Posterior cingulate gyrus (tissue), 11 donors: ENCODE measurements at regions not wholly inside any gene's neighbourhood (a gene's known extent, or its start where the extent isn't known, plus 50 kb on each side); places are given as distances from the start of the nearest gene placed in this dataset.

Source experiments
- DNase-seq, 10 donors: peaks; one replicate each; pipeline versions ENCODE4 v3.0.0 to v3.0.0-alpha.2; 2020 to 2021; ENCODE audit warnings: mixed read lengths in 3 of 10
- intact Hi-C: fragments of 100-400 bp; cut with DNase I; formaldehyde crosslinking; loops from one replicate; pipeline ENCODE4 v1.15.1; 2023

- no peak for DNase-seq
- intact Hi-C loops, result no loop called here
Observed at GRCh38 chr9:80082213-80082612, 510.4 kb downstream of the TLE4 start.

DNA sequence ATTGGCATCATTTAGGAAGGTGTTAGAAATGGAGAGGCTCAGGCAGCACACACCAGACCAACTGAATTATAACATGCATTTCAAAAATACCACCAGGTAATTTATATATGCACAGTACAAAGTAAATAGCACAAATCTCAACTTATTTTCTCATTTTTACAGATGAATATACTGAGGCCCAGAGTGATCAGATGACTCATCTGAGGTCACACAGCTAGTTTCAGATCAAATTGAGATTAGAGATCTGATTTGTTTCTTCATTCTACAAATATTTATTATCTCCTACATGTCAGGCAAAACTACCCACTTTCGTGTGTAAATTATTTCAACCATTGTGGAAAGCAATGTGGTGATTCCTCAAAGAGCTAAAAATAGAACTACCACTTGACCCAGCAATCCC, 507.1 kb downstream of the TLE4 start:
- intact Hi-C loops, result no loop called here
- DNase-seq, result no peak

GRCh38 chr9:80077059-80077458, 505.3 kb downstream of the TLE4 start:
- DNase-seq, result no peak
- intact Hi-C loops, result no loop called here

DNA sequence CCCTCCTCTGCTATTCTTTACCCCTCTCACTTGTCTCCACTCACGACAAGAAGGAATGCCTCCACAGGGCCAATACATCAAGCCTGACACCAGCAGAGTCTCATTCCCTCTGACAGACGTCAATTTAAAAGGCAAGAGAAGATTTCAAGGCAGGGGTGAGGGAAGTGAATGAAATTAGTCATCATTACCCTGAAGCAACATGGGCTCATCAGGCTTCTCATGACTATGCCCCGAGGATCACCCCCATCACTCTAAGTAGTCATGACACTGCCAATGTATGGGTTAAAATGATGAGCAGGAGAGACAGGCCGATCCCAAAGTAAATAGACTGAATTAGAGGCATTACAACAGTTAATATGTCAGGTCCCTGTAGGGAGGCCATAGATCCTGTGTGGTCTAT, 504.4 kb downstream of the TLE4 start:
- DNase-seq, result no peak
- intact Hi-C loops, result no loop called here

GRCh38 chr9:80074439-80074838, 502.7 kb downstream of the TLE4 start:
- intact Hi-C loops, result no loop called here
- peak in 1 of 10 donors; percentile 63 for DNase-seq

DNA sequence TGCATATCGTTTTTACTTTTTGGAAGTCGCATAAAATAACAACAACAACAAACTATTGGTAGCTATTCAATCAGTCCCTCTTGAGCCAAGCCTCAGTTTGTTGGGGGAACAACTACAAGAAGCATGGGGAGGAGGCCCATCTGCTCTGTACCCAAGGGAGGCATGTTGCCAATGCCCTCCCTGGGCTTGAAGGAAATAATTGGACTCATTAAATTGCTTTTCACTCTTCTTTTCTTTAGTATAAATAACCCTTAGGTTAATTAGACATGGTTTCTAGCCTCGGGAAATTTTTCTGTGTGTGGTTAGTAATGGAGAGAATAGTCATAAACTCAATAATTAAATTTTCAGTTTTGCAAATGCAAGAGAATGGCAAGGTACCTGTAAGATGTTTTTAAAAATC, 500.7 kb downstream of the TLE4 start:
- intact Hi-C loops, result no loop called here
- DNase-seq, result no peak

DNA sequence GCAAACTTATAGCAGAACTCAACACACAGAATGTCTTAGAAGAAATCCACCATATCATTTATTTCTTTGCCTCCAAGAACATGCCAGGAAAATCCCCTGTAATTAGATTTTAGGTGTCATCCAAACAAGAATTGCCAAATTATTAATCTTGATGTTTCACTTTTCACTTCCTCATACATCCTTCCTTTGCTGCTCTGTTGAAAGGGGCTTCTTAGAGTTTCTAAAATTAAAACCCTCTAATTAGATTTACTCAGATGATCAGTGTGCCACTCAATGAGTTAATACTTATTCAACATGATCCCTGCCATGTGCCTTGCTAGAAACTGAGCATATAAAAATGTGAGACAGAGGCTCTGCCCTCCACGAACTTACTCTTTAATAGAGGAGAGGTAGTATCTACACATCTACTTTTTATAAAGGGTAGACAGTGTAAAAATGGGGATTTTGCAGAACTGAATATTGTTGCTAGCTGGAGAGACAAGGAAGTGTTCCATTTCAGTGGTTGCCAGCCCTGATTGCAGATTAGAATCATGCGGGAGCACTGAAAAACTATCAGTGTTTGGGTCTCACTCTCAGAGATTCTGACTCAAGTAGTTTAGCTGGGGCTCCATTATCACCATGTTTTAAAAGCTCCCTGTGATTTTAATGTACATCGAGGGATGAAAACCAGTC, 498.4 kb downstream of the TLE4 start:
- intact Hi-C loops, result no loop called here
- DNase-seq, result no peak

- DNase-seq, result no peak
- intact Hi-C loops, result no loop called here
Observed at GRCh38 chr9:80066931-80067330, 495.2 kb downstream of the TLE4 start.

GRCh38 chr9:80062567-80062966, 490.8 kb downstream of the TLE4 start:
- intact Hi-C loops, result no loop called here
- no peak for DNase-seq

- no peak for DNase-seq
- intact Hi-C loops, result no loop called here
Observed at GRCh38 chr9:80061940-80062339, 490.2 kb downstream of the TLE4 start.

GRCh38 chr9:80061096-80061495, 489.3 kb downstream of the TLE4 start:
- no peak for DNase-seq
- intact Hi-C loops, result no loop called here

DNA sequence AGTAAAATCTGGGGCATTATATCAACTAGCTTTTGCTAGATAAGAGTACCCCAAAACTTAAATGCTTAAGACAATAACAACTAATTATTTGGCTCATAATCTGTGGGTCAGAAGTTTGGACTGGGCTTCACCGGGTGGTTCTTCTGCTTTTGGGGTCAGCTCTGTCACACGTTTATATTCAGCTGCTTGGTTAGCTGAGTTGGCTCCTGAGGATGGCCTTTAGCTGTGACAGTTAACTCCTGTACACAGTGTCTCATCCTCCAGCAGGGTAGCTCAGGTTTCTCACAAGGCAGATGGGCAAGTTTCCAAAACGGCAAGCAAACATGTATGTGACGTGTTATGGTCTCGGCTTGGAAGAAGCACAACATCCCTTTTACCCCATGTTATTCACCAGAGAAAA, 488.2 kb downstream of the TLE4 start:
- DNase-seq, result no peak
- intact Hi-C loops, result no loop called here

DNA sequence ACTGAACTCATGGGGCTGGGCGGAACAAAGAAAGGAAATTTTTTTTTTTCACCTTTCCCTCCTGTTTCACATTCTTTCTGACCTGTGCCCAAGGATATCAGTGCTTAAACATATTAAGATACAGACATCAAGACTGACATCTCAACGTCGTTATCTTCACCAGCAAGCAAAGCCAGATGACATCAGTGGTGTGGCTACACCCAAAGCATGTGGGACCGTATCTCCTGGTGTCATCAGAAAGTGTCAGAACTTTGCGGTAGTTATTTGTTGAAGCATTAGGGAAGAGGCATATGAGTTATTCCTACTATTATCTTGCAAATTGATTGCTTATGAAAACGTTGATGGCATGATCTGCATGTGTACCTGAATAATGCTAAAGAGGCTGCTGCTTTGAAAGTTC, 487.4 kb downstream of the TLE4 start:
- intact Hi-C loops, result no loop called here
- DNase-seq, result no peak

DNA sequence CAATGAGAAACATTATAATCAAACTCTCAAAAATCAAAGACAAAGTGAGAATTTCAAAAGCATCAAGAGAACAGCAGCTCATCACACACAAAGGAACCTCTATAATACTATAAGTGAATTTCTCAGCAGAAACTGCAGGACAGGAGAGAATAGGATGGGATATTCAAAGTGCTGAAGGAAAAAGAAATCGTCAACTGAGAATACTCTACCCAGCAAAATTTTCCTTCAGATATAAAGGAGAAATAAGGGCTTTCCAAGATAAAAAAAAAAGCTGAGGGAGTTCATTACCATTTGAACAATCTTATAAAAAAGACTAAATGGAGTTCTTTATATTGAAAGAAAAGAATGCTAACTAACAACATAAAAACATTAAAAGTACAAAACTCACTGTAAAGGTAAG, 481.1 kb downstream of the TLE4 start:
- intact Hi-C loops, result no loop called here
- DNase-seq, result no peak

DNA sequence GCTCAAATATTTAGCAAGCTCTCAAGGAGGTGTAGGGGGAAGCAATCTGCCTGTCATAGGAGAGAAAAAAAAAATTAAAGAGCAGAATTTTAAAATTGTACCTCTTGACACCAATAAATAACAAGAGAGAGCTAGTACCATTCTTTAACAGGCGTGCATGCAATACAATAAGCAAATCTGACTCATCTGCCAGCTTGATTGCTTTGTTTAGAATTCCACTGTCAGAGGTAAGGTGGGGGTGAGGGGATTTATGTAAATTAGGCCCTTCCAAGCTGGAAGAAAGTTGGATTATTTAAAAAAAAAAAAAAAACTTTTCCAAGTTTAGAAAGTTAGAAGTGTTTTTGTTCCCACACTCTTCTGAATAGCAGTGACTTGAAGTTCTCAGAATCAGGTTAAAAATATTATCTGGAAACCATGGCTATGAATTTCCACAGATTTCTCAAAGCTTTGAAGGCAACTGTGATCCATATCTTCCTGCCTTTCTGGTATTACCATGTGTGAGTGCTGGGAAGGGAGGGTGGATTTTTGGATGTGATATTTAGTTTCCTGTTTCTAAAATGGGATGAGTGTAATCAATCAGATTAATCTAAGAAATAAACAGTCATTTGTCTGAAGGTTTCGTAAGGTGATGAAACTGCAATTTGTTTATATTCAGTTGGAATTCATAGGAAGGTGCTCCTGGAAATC, 477.5 kb downstream of the TLE4 start:
- no peak for DNase-seq
- intact Hi-C loops, result no loop called here

- intact Hi-C loops, result no loop called here
- DNase-seq, result no peak
Observed at GRCh38 chr9:80046481-80046880, 474.7 kb downstream of the TLE4 start.

GRCh38 chr9:80041821-80042220, 470.1 kb downstream of the TLE4 start:
- DNase-seq, result no peak
- intact Hi-C loops, result no loop called here

- no peak for DNase-seq
- intact Hi-C loops, result no loop called here
Observed at GRCh38 chr9:80040457-80040856, 468.7 kb downstream of the TLE4 start.

DNA sequence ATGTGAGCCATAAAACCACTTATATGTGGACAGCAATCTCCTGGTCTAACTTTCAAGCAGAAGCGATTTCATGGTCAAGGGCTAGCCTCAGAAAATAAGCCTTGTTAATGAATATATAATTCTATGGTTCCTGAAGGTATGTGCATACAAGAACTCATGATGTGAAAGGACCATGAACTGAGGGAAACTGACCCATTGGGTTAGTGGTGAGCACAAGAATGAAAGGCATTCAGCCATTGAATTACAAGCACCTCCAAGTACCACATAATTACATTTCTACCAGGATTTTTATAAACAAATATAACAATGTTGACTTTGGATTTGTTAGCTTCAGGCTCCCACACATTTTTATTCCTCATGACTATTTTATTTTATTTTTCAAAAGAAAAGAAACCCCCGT, 459.0 kb downstream of the TLE4 start:
- intact Hi-C loops, result no loop called here
- DNase-seq, result no peak

GRCh38 chr9:80028501-80028900, 456.7 kb downstream of the TLE4 start:
- intact Hi-C loops, result no loop called here
- DNase-seq, result no peak

DNA sequence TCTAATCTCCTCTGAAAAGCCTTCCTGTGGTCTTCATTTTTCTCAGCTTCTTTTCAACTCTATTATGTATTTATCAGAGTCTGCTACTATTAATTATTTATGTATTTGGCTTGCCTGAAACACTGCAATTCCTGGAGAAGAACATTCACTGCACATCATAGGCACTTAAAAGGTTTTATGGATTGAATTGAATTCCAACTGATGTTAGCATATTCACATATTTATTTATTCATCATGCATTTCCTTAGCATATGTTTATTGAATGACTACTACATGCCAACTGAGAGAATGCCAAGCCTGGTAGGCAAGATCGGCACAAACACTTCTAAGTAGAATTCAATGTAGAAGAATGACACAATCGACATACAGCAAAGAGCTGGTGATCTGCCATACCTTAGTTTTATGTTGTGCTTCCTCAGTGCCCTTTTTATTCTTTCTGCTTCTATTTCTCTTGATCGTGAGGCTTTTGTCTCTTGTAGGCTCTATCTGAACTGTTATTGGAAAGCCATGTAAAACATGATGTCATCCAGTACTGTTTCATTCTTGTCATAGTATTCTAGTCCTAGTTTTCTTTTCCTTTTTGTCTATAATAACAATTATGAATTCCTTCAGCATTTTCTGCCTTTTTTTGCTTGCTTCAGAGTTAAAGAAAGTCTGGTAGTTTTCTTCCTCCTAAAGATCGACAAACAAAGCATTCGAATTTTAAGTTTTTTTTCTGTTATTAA, 454.2 kb downstream of the TLE4 start:
- intact Hi-C loops, result no loop called here

DNA sequence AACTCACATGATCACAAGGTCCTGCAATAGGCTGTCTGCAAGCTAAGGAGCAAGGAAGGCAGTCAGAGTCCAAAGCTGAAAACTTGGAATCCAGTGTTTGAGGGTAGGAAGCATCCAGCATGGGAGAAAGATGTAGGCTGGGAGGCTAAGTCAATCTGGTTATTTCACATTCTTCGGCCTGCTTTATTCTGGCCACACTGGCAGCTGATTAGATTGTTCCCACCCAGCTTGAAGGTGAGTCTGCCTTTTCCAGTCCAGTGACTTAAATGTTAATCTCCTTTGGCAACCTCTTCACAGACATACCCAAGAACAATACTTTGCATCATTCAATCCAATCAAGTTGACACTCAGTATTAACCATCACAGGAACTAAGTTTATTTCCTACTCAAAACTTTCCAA, 453.4 kb downstream of the TLE4 start:
- DNase-seq, result no peak
- intact Hi-C loops, result no loop called here

More for the DNA sequence above, 454.2 kb downstream of the TLE4 start:
- no peak for DNase-seq
